HCT116 (cell line): ENCODE measurements at regions not wholly inside any gene's neighbourhood (a gene's known extent, or its start where the extent isn't known, plus 50 kb on each side); places are given as distances from the start of the nearest gene placed in this dataset.

Experiments
- ATAC-seq: fragments of 200-7000 bp; cut with Tn5 transposase; 2 replicates; pipeline ENCODE4 v1.9.1; 2020; ENCODE audit warnings: mild to moderate bottlenecking, moderate library complexity
- BruUV-seq: library from RNA; stranded (reverse); fragments of 400-500 nt; replicated peaks from 2 replicates; lab custom pipeline; 2021; lab: Mats Ljungman, UMichigan
- CTCF ChIA-PET: fragments of 300-600 bp; sonication (Branson Sonifier 250); formaldehyde crosslinking; loops from one replicate; lab custom pipeline; 2021; ENCODE audit warnings: antibody characterized with exemption; lab: Charles Lee
- POLR2A ChIA-PET: fragments of 300-600, 350-600 bp; sonication (Branson Sonifier 250); formaldehyde crosslinking; loops from one replicate; lab custom pipeline; 2021; ENCODE audit warnings: antibody characterized with exemption; lab: Charles Lee
- RAD21 ChIA-PET, 2 experiments: fragments of 300-600 bp; sonication (Branson Sonifier 250); formaldehyde crosslinking; loops; one replicate each; lab custom pipeline; 2023; ENCODE audit warnings: low total read pairs in 2 of 2; ENCODE audit not compliant: uncharacterized antibody in 2 of 2, unreplicated experiment in 2 of 2, low non-redundant PET in 1 of 2; lab: Charles Lee
- DNase-seq: peaks from one replicate; pipeline ENCODE4 v3.0.0-alpha.2; 2010; ENCODE audit warnings: low read depth, low spot score
- H2AFZ ChIP-seq: fragments of 200-600 bp; shearing (Covaris generic), sonication (generic); 2 replicates; pipeline ENCODE4 v1.6.1; 2017; ENCODE audit warnings: low read depth, mixed run types, mixed read lengths, antibody characterized with exemption, low read length; ENCODE audit not compliant: poor library complexity, severe bottlenecking
- H3K27ac ChIP-seq: 2 replicates; pipeline ENCODE4 v1.5.1; 2012; ENCODE audit warnings: low read depth, low read length
- H3K27me3 ChIP-seq: fragments of 200-600 bp; sonication (generic); 2 replicates; pipeline ENCODE4 v1.6.1; 2016; ENCODE audit warnings: mixed run types, low read length, mixed read lengths; ENCODE audit not compliant: insufficient read depth
- H3K36me3 ChIP-seq, 2 experiments: fragments of 200-500 bp in 1 of 2; fragments of 200-600 bp in 1 of 2; sonication (Bioruptor generic) in 1 of 2; sonication (generic) in 1 of 2; 2 replicates each; pipeline versions ENCODE4 v1.5.1 to v1.6.1; 2014 to 2016; ENCODE audit warnings: low read length in 2 of 2, inconsistent platforms in 1 of 2, mixed read lengths in 1 of 2, mixed run types in 1 of 2; ENCODE audit not compliant: insufficient read depth in 2 of 2, control insufficient read depth in 1 of 2
- H3K4me1 ChIP-seq, 2 experiments: fragments of 200-600 bp in 1 of 2; sonication (generic) in 1 of 2; 2 replicates each; pipeline versions ENCODE4 v1.5.1 to v1.6.1; 2012 to 2017; ENCODE audit warnings: low read length in 2 of 2, inconsistent platforms in 1 of 2, mild to moderate bottlenecking in 1 of 2, mixed read lengths in 1 of 2, mixed run types in 1 of 2, moderate library complexity in 1 of 2; ENCODE audit not compliant: insufficient read depth in 2 of 2, control insufficient read depth in 1 of 2
- H3K4me2 ChIP-seq: fragments of 200-600 bp; sonication (generic); 2 replicates; pipeline ENCODE4 v1.6.1; 2017; ENCODE audit warnings: mixed run types, low read length, mixed read lengths
- H3K4me3 ChIP-seq, 2 experiments: fragments of 200-600 bp in 1 of 2; sonication (generic) in 1 of 2; replicated peaks in 1 of 2; 2 replicates each; pipeline ENCODE4 v1.5.1; 2011 to 2016; ENCODE audit warnings: low read length in 2 of 2, control low read depth in 1 of 2, low read depth in 1 of 2, mild to moderate bottlenecking in 1 of 2, mixed read lengths in 1 of 2, mixed run types in 1 of 2
- H3K79me2 ChIP-seq: fragments of 200-600 bp; sonication (generic); 2 replicates; pipeline ENCODE4 v1.6.1; 2017; ENCODE audit warnings: mild to moderate bottlenecking, mixed run types, low read length, moderate library complexity, mixed read lengths; ENCODE audit not compliant: insufficient read depth
- H3K9ac ChIP-seq: fragments of 200-600 bp; sonication (generic); 2 replicates; pipeline ENCODE4 v1.6.1; 2016; ENCODE audit warnings: low read length, mixed read lengths
- H3K9me2 ChIP-seq: fragments of 200-600 bp; sonication (generic), shearing (Covaris generic); 2 replicates; pipeline ENCODE4 v1.6.1; 2017; ENCODE audit warnings: mixed run types, mild to moderate bottlenecking, moderate library complexity; ENCODE audit not compliant: insufficient read depth
- H3K9me3 ChIP-seq, 2 experiments: fragments of 200-500 bp in 1 of 2; fragments of 200-600 bp in 1 of 2; sonication (Bioruptor generic) in 1 of 2; sonication (generic) in 1 of 2; 2 replicates each; pipeline ENCODE4 v1.6.1; 2014 to 2017; ENCODE audit warnings: low read length in 2 of 2, mixed read lengths in 2 of 2, inconsistent platforms in 1 of 2, low read depth in 1 of 2, mild to moderate bottlenecking in 1 of 2, mixed run types in 1 of 2, moderate library complexity in 1 of 2; ENCODE audit not compliant: control insufficient read depth in 1 of 2, insufficient read depth in 1 of 2
- H4K20me1 ChIP-seq: fragments of 200-600 bp; sonication (generic), shearing (Covaris generic); 2 replicates; pipeline ENCODE4 v1.6.1; 2017; ENCODE audit warnings: mixed run types, mild to moderate bottlenecking, moderate library complexity; ENCODE audit not compliant: insufficient read depth
- CBX3 ChIP-seq: IDR thresholded peaks from 2 replicates; pipeline ENCODE4 v1.6.1; 2012; ENCODE audit warnings: low read depth
- CEBPB ChIP-seq: IDR thresholded peaks from 2 replicates; pipeline ENCODE4 v1.6.1; 2012; ENCODE audit warnings: low read depth
- EGR1 ChIP-seq: IDR thresholded peaks from 2 replicates; pipeline ENCODE4 v1.6.1; 2012; ENCODE audit warnings: low read depth
- ELF1 ChIP-seq: IDR thresholded peaks from 2 replicates; pipeline ENCODE4 v1.6.1; 2012; ENCODE audit warnings: low read depth, borderline replicate concordance
- EZH2phosphoT487 ChIP-seq: fragments of 200-600 bp; IDR thresholded peaks from 2 replicates; pipeline ENCODE4 v1.6.1; 2018; ENCODE audit warnings: antibody characterized with exemption, borderline replicate concordance
- FOSL1 ChIP-seq: IDR thresholded peaks from 2 replicates; pipeline ENCODE4 v1.6.1; 2012; ENCODE audit warnings: low read depth
- JUND ChIP-seq: IDR thresholded peaks from 2 replicates; pipeline ENCODE4 v1.6.1; 2012
- RAD21 ChIP-seq: IDR thresholded peaks from 2 replicates; pipeline ENCODE4 v1.6.1; 2012; ENCODE audit warnings: low read depth, mild to moderate bottlenecking
- SRF ChIP-seq: IDR thresholded peaks from 2 replicates; pipeline ENCODE4 v1.6.1; 2012; ENCODE audit warnings: low read depth
- TCF7L2 ChIP-seq: IDR thresholded peaks from 2 replicates; pipeline ENCODE4 v1.7.0; 2011; ENCODE audit warnings: borderline replicate concordance, inconsistent platforms; ENCODE audit not compliant: insufficient read depth, insufficient read length; ENCODE audit errors: extremely low read depth
- intact Hi-C: fragments of 100-400 bp; cut with micrococcal nuclease; formaldehyde crosslinking; loops from 2 replicates; pipeline ENCODE4 v1.10.0; 2022
- TF ChIP-seq, protein P1 (sequence below), 3 experiments: fragments of 200-600 bp in 1 of 3; sonication (generic) in 1 of 3; IDR thresholded peaks in 2 of 3; conservative IDR thresholded peaks in 1 of 3; 2 replicates each; pipeline ENCODE4 v1.5.1; 2012 to 2017; ENCODE audit warnings: low read depth in 2 of 3, low read length in 2 of 3, antibody characterized with exemption in 1 of 3, borderline replicate concordance in 1 of 3, control low read depth in 1 of 3, mild to moderate bottlenecking in 1 of 3, mixed read lengths in 1 of 3, mixed run types in 1 of 3, moderate library complexity in 1 of 3; ENCODE audit not compliant: insufficient read depth in 1 of 3
- TF ChIP-seq, protein P2 (sequence below): IDR thresholded peaks from 2 replicates; pipeline ENCODE4 v1.6.1; 2012; ENCODE audit warnings: low read depth

DNA sequence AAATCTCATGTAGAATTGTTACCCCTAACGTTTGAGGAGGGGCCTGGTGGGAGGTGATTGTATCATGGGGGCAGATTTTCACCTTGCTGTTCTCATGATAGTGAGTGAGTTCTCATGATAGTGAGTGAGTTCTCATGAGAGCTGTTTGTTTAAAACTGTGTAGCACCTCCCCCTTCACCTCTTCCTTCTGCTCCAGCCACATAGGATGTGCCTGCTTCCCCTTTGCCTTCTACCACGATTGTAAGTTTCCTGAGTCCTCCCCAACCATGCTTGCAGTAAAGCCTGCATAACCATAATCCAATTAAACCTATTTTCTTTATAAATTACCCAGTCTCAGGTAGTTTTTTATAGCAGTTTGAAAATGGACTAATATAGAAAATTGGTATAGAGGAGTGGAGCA, 1783.7 kb upstream of the CDH9 start:
- TF ChIP-seq, protein P1, sequence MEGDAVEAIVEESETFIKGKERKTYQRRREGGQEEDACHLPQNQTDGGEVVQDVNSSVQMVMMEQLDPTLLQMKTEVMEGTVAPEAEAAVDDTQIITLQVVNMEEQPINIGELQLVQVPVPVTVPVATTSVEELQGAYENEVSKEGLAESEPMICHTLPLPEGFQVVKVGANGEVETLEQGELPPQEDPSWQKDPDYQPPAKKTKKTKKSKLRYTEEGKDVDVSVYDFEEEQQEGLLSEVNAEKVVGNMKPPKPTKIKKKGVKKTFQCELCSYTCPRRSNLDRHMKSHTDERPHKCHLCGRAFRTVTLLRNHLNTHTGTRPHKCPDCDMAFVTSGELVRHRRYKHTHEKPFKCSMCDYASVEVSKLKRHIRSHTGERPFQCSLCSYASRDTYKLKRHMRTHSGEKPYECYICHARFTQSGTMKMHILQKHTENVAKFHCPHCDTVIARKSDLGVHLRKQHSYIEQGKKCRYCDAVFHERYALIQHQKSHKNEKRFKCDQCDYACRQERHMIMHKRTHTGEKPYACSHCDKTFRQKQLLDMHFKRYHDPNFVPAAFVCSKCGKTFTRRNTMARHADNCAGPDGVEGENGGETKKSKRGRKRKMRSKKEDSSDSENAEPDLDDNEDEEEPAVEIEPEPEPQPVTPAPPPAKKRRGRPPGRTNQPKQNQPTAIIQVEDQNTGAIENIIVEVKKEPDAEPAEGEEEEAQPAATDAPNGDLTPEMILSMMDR (IDR thresholded peaks at IDR 0.05 in 2 of 3, conservative IDR thresholded peaks at IDR 0.05 in 1 of 3; ENCODE audit: borderline replicate concordance in 1 of 3, insufficient read depth in 1 of 3, low read depth in 2 of 3, low read length in 2 of 3), result no peak
- TF ChIP-seq ELF1 (no peak), FOSL1 (no peak), TCF7L2 (no peak), JUND (no peak), CBX3 (no peak), EZH2phosphoT487 (no peak), EGR1 (no peak), CEBPB (no peak), RAD21 (no peak), SRF (no peak)
- TF ChIP-seq, protein P2, sequence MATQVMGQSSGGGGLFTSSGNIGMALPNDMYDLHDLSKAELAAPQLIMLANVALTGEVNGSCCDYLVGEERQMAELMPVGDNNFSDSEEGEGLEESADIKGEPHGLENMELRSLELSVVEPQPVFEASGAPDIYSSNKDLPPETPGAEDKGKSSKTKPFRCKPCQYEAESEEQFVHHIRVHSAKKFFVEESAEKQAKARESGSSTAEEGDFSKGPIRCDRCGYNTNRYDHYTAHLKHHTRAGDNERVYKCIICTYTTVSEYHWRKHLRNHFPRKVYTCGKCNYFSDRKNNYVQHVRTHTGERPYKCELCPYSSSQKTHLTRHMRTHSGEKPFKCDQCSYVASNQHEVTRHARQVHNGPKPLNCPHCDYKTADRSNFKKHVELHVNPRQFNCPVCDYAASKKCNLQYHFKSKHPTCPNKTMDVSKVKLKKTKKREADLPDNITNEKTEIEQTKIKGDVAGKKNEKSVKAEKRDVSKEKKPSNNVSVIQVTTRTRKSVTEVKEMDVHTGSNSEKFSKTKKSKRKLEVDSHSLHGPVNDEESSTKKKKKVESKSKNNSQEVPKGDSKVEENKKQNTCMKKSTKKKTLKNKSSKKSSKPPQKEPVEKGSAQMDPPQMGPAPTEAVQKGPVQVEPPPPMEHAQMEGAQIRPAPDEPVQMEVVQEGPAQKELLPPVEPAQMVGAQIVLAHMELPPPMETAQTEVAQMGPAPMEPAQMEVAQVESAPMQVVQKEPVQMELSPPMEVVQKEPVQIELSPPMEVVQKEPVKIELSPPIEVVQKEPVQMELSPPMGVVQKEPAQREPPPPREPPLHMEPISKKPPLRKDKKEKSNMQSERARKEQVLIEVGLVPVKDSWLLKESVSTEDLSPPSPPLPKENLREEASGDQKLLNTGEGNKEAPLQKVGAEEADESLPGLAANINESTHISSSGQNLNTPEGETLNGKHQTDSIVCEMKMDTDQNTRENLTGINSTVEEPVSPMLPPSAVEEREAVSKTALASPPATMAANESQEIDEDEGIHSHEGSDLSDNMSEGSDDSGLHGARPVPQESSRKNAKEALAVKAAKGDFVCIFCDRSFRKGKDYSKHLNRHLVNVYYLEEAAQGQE, result no peak
- H3K36me3 ChIP-seq, result no peaks in the 10 kb centered on the region
- H3K79me2 ChIP-seq, result no peaks in the 10 kb centered on the region
- peaks cover 6 to 20% of the 10 kb centered on the region in 2 experiments; a peak in 3 of 4 replicates for H3K9me3 ChIP-seq
- H2AFZ ChIP-seq, result no peak overlapping the region
- DNase-seq (no peak), ATAC-seq (no peak)
- RAD21 ChIA-PET, result no interaction called here
- H3K4me2 ChIP-seq, result no peak overlapping the region
- H3K9me2 ChIP-seq, result no peaks in the 10 kb centered on the region
- intact Hi-C loops, result no loop called here
- H3K4me1 ChIP-seq, result no peaks in the 10 kb centered on the region
- CTCF ChIA-PET, result no interaction called here
- H3K4me3 ChIP-seq, result no peak overlapping the region
- H3K9ac ChIP-seq, result no peak overlapping the region
- POLR2A ChIA-PET, result no interaction called here
- H4K20me1 ChIP-seq, result no peaks in the 10 kb centered on the region
- no peak overlapping the region for H3K27ac ChIP-seq
- H3K27me3 ChIP-seq, result no peaks in the 10 kb centered on the region
- no TSS peak for BruUV-seq
